A549 (cell line): ENCODE measurements at regions not wholly inside any gene's neighbourhood (a gene's known extent, or its start where the extent isn't known, plus 50 kb on each side); places are given as distances from the start of the nearest gene placed in this dataset.

ENCODE experiments used
- CHD4 ChIP-seq: fragments of 200-600 bp; sonication (generic); IDR thresholded peaks from 2 replicates; pipeline ENCODE4 v1.6.1; 2016; ENCODE audit warnings: antibody characterized with exemption, mild to moderate bottlenecking, borderline replicate concordance
- EP300 ChIP-seq, 2 experiments: fragments of >200 bp; sonication (Bioruptor Twin); formaldehyde crosslinking; IDR thresholded peaks; 2 replicates in 1 of 2; 3 replicates in 1 of 2; pipeline ENCODE4 v1.6.1; 2016 to 2017
- JUNB ChIP-seq: fragments of >200 bp; sonication (Bioruptor Twin); formaldehyde crosslinking; IDR thresholded peaks from 2 replicates; pipeline ENCODE4 v1.6.1; 2016
- MAFK ChIP-seq: fragments of 450-650 bp; IDR thresholded peaks from 2 replicates; pipeline ENCODE4 v1.6.1; 2014; ENCODE audit not compliant: partially characterized antibody
- MAZ ChIP-seq: fragments of 150-350 bp; IDR thresholded peaks from 2 replicates; pipeline ENCODE4 v1.6.1; 2014; ENCODE audit warnings: antibody characterized with exemption, low read depth, low read length, borderline replicate concordance
- RARB ChIP-seq: fragments of 250-450 bp; sonication (Bioruptor Pico); IDR thresholded peaks from 2 replicates; pipeline ENCODE4 v1.8.0; 2021; ENCODE audit warnings: mild to moderate bottlenecking, moderate library complexity
- RCOR1 ChIP-seq: fragments of 150-350 bp; IDR thresholded peaks from 2 replicates; pipeline ENCODE4 v1.6.1; 2014; ENCODE audit warnings: antibody characterized with exemption, low read length, low read depth
- ZFP36 ChIP-seq: fragments of 450-650 bp; IDR thresholded peaks from 2 replicates; pipeline ENCODE4 v1.6.1; 2014; ENCODE audit warnings: borderline replicate concordance; ENCODE audit not compliant: partially characterized antibody
- ZSCAN20 ChIP-seq: fragments of 250-450 bp; sonication (Bioruptor Pico); IDR thresholded peaks from 2 replicates; pipeline ENCODE4 v1.8.0; 2022; ENCODE audit warnings: mild to moderate bottlenecking, moderate library complexity
- TF ChIP-seq, protein P1 (sequence below): IDR thresholded peaks from 2 replicates; pipeline ENCODE4 v1.6.1; 2012
- TF ChIP-seq, protein P2 (sequence below): fragments of >200 bp; sonication (Bioruptor Twin); formaldehyde crosslinking; IDR thresholded peaks from 3 replicates; pipeline ENCODE4 v1.5.1; 2016

DNA sequence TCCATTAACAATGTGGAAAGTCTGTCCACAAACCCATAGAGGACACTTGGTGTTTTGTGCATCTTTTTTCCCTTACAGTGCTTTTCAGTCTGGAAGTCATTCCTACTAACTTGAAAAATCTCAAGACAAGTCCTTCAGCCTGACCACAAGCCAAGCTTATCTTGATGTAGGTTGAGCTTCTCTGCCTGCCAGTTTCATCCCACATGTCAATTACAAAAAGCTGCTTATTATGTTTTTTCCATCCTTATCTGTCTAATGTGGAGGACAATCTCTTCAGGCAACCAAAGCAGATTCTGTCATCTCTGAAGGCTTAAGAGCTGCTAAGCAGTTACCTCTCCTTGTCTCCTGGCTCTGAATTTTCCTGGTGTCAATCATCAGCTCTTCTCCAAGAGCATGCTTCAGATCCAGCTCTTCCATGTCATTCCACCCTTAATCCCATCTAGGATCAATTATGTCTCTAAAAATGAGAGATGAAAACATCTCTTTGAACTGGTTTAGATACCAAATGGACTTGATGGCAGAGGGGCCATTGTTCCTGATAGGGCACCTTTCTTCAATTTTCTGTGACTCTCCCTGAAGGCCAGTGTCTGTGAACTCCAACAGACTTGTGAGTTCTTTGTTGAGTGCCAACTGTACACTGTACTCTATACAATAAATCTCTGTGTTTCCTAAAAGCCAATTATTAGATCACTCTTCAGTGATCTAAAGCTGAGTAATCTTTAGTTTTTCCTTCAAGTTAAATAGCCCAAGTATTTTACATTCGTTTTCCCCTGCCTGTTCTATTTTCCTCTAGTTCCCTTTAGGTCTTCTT is 208.6 kb downstream of the RBM43 start:
- TF ChIP-seq RCOR1 (no peak), CHD4 (no peak), EP300 (IDR thresholded peaks at IDR 0.05) (no peak), ZFP36 (no peak), MAFK (no peak), JUNB (no peak), MAZ (no peak), RARB (CRISPR knock-in tag) (no peak), ZSCAN20 (CRISPR knock-in tag) (no peak)
- TF ChIP-seq, protein P1, sequence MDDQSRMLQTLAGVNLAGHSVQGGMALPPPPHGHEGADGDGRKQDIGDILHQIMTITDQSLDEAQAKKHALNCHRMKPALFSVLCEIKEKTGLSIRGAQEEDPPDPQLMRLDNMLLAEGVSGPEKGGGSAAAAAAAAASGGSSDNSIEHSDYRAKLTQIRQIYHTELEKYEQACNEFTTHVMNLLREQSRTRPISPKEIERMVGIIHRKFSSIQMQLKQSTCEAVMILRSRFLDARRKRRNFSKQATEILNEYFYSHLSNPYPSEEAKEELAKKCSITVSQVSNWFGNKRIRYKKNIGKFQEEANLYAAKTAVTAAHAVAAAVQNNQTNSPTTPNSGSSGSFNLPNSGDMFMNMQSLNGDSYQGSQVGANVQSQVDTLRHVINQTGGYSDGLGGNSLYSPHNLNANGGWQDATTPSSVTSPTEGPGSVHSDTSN = no peak
- TF ChIP-seq, protein P2, sequence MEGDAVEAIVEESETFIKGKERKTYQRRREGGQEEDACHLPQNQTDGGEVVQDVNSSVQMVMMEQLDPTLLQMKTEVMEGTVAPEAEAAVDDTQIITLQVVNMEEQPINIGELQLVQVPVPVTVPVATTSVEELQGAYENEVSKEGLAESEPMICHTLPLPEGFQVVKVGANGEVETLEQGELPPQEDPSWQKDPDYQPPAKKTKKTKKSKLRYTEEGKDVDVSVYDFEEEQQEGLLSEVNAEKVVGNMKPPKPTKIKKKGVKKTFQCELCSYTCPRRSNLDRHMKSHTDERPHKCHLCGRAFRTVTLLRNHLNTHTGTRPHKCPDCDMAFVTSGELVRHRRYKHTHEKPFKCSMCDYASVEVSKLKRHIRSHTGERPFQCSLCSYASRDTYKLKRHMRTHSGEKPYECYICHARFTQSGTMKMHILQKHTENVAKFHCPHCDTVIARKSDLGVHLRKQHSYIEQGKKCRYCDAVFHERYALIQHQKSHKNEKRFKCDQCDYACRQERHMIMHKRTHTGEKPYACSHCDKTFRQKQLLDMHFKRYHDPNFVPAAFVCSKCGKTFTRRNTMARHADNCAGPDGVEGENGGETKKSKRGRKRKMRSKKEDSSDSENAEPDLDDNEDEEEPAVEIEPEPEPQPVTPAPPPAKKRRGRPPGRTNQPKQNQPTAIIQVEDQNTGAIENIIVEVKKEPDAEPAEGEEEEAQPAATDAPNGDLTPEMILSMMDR = no peak
